ENCODE measurements at regions not wholly inside any gene's neighbourhood (a gene's known extent, or its start where the extent isn't known, plus 50 kb on each side); places are given as distances from the start of the nearest gene placed in this dataset.

DNA sequence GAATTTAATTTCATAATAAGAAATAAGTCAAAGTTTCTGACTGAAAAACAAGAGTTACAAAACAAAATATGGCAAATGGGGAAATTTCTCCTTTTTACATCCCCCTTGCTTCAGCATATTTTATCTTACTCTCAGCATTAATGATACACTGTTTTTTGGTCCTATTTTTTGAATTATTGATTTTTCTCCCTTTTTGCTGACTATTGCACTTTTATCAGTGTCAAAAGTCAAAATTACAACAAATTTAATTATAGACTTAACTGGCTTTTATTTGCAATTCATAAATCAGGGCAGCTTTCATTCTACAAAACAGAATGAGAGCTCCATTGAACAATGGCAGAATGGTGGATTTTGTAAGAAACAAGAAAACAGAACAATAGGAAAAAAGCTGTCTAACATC lies 901.9 kb downstream of the FAT4 start:
- Histone ChIP-seq H3K36me3 (ENCODE audit: control insufficient read depth in 2 of 2, insufficient read depth in 2 of 2, low read length in 1 of 2) (no peaks in the 10 kb centered on the region), H3K4me1 (ENCODE audit: control insufficient read depth in 2 of 2, insufficient read depth in 2 of 2, low read length in 2 of 2) (no peaks in the 10 kb centered on the region), H3K27ac (ENCODE audit: low read depth in 1 of 2, low read length in 1 of 2) (no peak overlapping the region), H3K27me3 (ENCODE audit: control insufficient read depth in 2 of 2, insufficient read depth in 1 of 2, low read length in 1 of 2) (no peaks in the 10 kb centered on the region), H3K4me3 (ENCODE audit: low read length in 2 of 2) (no peak overlapping the region), H3K9me3 (ENCODE audit: control insufficient read depth in 2 of 2, insufficient read depth in 1 of 2, low read length in 1 of 2) (no peaks in the 10 kb centered on the region)
- DNase-seq (ENCODE audit: low read depth in 6 of 9, low spot score in 9 of 9), result no peak

DNA sequence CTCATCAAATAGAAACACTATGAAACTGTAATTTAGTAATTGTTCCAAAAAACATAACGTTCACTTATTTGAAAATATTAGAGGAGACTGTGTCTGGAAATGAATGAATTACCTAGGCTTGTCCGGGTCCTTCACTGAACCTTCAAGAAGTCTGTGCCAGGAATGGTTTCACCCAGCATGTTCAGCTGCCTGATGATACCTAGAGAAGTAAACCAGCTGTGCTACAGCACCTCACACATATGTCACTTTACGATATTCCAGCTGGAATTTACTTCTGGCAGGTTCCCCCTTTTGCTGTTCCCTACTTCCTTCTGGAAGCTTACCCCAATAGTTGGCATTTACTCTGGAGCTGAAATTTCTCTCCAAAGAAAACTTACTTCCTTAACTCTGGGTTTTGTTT lies 906.5 kb downstream of the FAT4 start:
- Histone ChIP-seq H3K27ac (ENCODE audit: low read depth in 1 of 2, low read length in 1 of 2) (no peak overlapping the region), H3K36me3 (ENCODE audit: control insufficient read depth in 2 of 2, insufficient read depth in 2 of 2, low read length in 1 of 2) (no peaks in the 10 kb centered on the region), H3K9me3 (ENCODE audit: control insufficient read depth in 2 of 2, insufficient read depth in 1 of 2, low read length in 1 of 2) (no peaks in the 10 kb centered on the region), H3K4me3 (ENCODE audit: low read length in 2 of 2) (no peak overlapping the region), H3K4me1 (ENCODE audit: control insufficient read depth in 2 of 2, insufficient read depth in 2 of 2, low read length in 2 of 2) (no peaks in the 10 kb centered on the region), H3K27me3 (ENCODE audit: control insufficient read depth in 2 of 2, insufficient read depth in 1 of 2, low read length in 1 of 2) (no peaks in the 10 kb centered on the region)
- WGBS, result 92% methylated on average over 3 of the region's 3 CpGs
- DNase-seq (ENCODE audit: low read depth in 6 of 9, low spot score in 9 of 9), result no peak

DNA sequence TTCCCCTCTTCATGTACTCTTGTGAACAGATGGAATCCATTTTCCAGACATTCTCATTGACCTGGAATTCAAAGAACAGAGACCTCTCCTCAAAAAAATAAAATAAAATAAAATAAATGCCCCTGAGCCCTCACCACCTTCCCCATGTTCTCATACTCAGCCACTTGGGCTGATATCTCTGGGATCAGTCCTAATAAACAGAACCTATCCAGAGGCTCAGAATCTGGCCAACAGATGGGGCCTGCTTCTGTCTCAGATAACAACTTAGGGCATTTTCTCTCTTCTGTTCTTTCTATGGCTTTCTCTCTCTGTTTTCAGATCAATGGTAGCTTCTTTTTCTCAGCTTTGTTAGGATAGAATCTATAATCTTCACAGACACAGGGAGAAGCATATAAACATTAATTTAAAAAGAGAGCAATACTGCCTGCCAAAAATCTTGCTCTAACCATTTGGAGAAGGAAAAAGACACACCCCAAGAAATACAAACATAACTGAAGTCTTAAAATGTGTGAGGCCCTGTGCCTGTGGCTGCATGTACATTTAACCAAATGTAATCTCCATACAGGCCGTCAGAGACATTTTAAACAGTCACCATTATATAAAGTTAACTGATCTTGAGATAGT lies 907.1 kb downstream of the FAT4 start:
- Histone ChIP-seq H3K4me3 (ENCODE audit: low read length in 2 of 2) (no peak overlapping the region), H3K9me3 (ENCODE audit: control insufficient read depth in 2 of 2, insufficient read depth in 1 of 2, low read length in 1 of 2) (no peaks in the 10 kb centered on the region), H3K36me3 (ENCODE audit: control insufficient read depth in 2 of 2, insufficient read depth in 2 of 2, low read length in 1 of 2) (no peaks in the 10 kb centered on the region), H3K4me1 (ENCODE audit: control insufficient read depth in 2 of 2, insufficient read depth in 2 of 2, low read length in 2 of 2) (no peaks in the 10 kb centered on the region), H3K27ac (ENCODE audit: low read depth in 1 of 2, low read length in 1 of 2) (no peak overlapping the region), H3K27me3 (ENCODE audit: control insufficient read depth in 2 of 2, insufficient read depth in 1 of 2, low read length in 1 of 2) (no peaks in the 10 kb centered on the region)
- 89% methylated on average over 1 of the region's 1 CpG for WGBS
- DNase-seq (ENCODE audit: low read depth in 6 of 9, low spot score in 9 of 9), result no peak

DNA sequence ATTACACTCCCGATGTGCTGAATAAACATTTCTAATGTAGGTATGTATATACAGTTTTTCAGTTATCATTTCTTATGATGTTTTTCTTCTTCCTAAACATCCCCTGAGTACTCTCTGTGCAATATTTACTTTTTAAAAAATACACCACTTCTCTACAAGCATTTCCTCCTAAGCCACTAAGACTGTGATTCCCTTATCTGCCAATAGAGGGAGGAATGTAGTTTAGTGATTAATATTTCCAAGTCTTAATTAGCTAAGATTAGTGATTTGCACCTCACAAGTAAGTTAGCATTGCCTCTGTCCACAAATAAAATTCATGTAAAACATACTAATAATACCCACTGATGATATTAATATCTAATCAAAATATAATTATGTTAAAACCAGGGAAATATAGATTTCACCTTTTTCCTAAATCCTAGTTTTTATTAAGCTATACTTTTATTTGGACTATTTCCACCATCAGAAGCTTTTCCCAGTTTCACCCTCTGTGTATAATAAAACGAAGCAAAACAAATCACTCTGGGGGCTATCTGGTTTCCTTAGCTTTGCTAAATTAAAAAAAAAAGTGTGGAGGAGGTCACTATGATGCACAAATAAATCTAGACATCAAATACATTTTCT lies 909.1 kb downstream of the FAT4 start:
- H3K36me3 ChIP-seq (ENCODE audit: control insufficient read depth in 2 of 2, insufficient read depth in 2 of 2, low read length in 1 of 2), result no peaks in the 10 kb centered on the region
- H3K4me3 ChIP-seq (ENCODE audit: low read length in 2 of 2), result no peak overlapping the region
- no peaks in the 10 kb centered on the region for H3K27me3 ChIP-seq (ENCODE audit: control insufficient read depth in 2 of 2, insufficient read depth in 1 of 2, low read length in 1 of 2)
- no peak overlapping the region for H3K27ac ChIP-seq (ENCODE audit: low read depth in 1 of 2, low read length in 1 of 2)
- H3K4me1 ChIP-seq (ENCODE audit: control insufficient read depth in 2 of 2, insufficient read depth in 2 of 2, low read length in 2 of 2), result no peaks in the 10 kb centered on the region
- WGBS, result 65% methylated on average over 2 of the region's 2 CpGs
- H3K9me3 ChIP-seq (ENCODE audit: control insufficient read depth in 2 of 2, insufficient read depth in 1 of 2, low read length in 1 of 2), result no peaks in the 10 kb centered on the region
- no peak for DNase-seq (ENCODE audit: low read depth in 6 of 9, low spot score in 9 of 9)

DNA sequence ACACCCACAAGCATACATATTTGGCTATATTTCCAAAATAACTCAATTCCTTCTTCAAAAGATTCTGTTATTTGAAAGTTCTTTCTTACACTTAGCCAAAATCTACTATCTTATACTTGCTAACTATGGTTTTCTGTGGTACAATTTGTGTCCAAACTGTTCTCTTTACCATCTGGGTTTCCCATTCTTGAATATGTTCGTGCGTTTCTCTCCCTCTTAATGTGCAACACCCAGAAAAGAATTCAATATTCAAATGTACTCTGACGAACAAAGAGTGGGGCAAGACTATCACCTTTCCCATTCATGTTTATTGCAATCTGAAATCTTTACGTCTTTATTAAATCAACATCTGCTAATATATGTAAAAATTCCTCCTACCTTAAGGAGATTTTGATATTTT lies 912.7 kb downstream of the FAT4 start:
- no peaks in the 10 kb centered on the region for H3K4me1 ChIP-seq (ENCODE audit: control insufficient read depth in 2 of 2, insufficient read depth in 2 of 2, low read length in 2 of 2)
- no peaks in the 10 kb centered on the region for H3K36me3 ChIP-seq (ENCODE audit: control insufficient read depth in 2 of 2, insufficient read depth in 2 of 2, low read length in 1 of 2)
- H3K27ac ChIP-seq (ENCODE audit: low read depth in 1 of 2, low read length in 1 of 2), result no peak overlapping the region
- H3K9me3 ChIP-seq (ENCODE audit: control insufficient read depth in 2 of 2, insufficient read depth in 1 of 2, low read length in 1 of 2), result no peaks in the 10 kb centered on the region
- no peak for DNase-seq (ENCODE audit: low read depth in 6 of 9, low spot score in 9 of 9)
- WGBS, result 94% methylated on average over 4 of the region's 4 CpGs
- H3K27me3 ChIP-seq (ENCODE audit: control insufficient read depth in 2 of 2, insufficient read depth in 1 of 2, low read length in 1 of 2), result no peaks in the 10 kb centered on the region
- no peak overlapping the region for H3K4me3 ChIP-seq (ENCODE audit: low read length in 2 of 2)

DNA sequence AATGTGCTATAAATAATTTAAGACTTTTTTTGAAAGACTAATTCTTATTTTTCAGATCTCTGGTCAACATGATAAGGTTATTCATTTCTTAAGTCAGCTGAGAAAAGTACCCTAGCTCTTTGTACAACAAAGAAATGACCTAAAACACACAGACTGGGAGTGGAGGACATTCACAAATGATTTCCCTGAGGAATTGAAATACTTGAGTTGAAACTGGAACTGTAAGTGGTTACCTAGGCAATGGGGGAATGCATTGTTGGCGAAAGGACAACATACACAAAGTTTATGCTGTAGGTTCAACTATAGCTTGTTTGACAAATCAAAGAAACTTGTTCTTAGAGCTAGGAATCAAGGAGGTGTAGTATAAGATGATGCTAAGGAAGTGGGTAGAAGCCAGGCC lies 915.5 kb downstream of the FAT4 start:
- no peaks in the 10 kb centered on the region for H3K4me1 ChIP-seq (ENCODE audit: control insufficient read depth in 2 of 2, insufficient read depth in 2 of 2, low read length in 2 of 2)
- no peaks in the 10 kb centered on the region for H3K9me3 ChIP-seq (ENCODE audit: control insufficient read depth in 2 of 2, insufficient read depth in 1 of 2, low read length in 1 of 2)
- no peaks in the 10 kb centered on the region for H3K27me3 ChIP-seq (ENCODE audit: control insufficient read depth in 2 of 2, insufficient read depth in 1 of 2, low read length in 1 of 2)
- 91% methylated on average over 1 of the region's 1 CpG for WGBS
- no peak overlapping the region for H3K27ac ChIP-seq (ENCODE audit: low read depth in 1 of 2, low read length in 1 of 2)
- no peaks in the 10 kb centered on the region for H3K36me3 ChIP-seq (ENCODE audit: control insufficient read depth in 2 of 2, insufficient read depth in 2 of 2, low read length in 1 of 2)
- no peak overlapping the region for H3K4me3 ChIP-seq (ENCODE audit: low read length in 2 of 2)
- no peak for DNase-seq (ENCODE audit: low read depth in 6 of 9, low spot score in 9 of 9)

DNA sequence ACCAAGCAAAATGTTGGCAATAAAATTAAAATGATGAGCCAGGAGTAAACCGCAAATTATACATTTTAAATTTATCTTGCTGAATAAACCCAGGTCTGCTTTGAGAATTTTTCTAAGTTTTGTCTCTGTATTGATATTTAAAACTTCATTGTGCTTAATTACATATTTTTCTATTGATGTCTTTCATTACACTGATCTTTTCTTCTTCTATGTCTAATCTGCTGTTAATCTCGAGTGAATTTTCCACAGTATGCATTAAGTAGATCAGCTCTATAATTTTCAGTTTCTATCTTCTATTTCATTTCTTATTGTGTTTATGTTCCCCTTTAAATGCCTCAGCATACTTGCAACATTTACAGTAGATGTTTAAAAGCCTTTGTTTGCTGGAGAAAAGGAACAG lies 918.7 kb downstream of the FAT4 start:
- 94% methylated on average over 2 of the region's 2 CpGs for WGBS
- Histone ChIP-seq H3K36me3 (ENCODE audit: control insufficient read depth in 2 of 2, insufficient read depth in 2 of 2, low read length in 1 of 2) (no peaks in the 10 kb centered on the region), H3K9me3 (ENCODE audit: control insufficient read depth in 2 of 2, insufficient read depth in 1 of 2, low read length in 1 of 2) (no peaks in the 10 kb centered on the region), H3K4me3 (ENCODE audit: low read length in 2 of 2) (no peak overlapping the region), H3K4me1 (ENCODE audit: control insufficient read depth in 2 of 2, insufficient read depth in 2 of 2, low read length in 2 of 2) (no peaks in the 10 kb centered on the region), H3K27me3 (ENCODE audit: control insufficient read depth in 2 of 2, insufficient read depth in 1 of 2, low read length in 1 of 2) (no peaks in the 10 kb centered on the region), H3K27ac (ENCODE audit: low read depth in 1 of 2, low read length in 1 of 2) (no peak overlapping the region)
- no peak for DNase-seq (ENCODE audit: low read depth in 6 of 9, low spot score in 9 of 9)

DNA sequence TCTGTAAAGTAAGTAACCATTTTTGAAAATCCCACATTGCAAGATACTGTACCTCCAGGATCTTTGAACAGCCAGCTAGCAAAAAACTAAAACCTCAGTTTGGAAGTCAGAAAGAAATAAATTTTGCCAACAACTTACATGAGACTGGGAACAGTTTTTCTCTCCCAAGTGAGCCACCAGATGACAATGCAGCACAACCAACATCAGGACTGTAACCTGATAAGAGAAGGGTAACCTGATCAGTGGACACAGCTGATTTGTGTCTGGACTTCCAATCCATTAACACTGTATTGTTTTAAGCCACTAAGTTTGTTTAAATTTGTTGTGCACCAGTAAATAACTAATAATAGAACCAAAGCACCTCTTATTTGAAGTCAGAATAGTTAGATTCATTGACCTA lies 923.3 kb downstream of the FAT4 start:
- H3K36me3 ChIP-seq (ENCODE audit: control insufficient read depth in 2 of 2, insufficient read depth in 2 of 2, low read length in 1 of 2), result no peaks in the 10 kb centered on the region
- no peaks in the 10 kb centered on the region for H3K4me1 ChIP-seq (ENCODE audit: control insufficient read depth in 2 of 2, insufficient read depth in 2 of 2, low read length in 2 of 2)
- H3K9me3 ChIP-seq (ENCODE audit: control insufficient read depth in 2 of 2, insufficient read depth in 1 of 2, low read length in 1 of 2), result no peaks in the 10 kb centered on the region
- H3K27ac ChIP-seq (ENCODE audit: low read depth in 1 of 2, low read length in 1 of 2), result no peak overlapping the region
- no peak for DNase-seq (ENCODE audit: low read depth in 6 of 9, low spot score in 9 of 9)
- no peak overlapping the region for H3K4me3 ChIP-seq (ENCODE audit: low read length in 2 of 2)
- H3K27me3 ChIP-seq (ENCODE audit: control insufficient read depth in 2 of 2, insufficient read depth in 1 of 2, low read length in 1 of 2), result no peaks in the 10 kb centered on the region

DNA sequence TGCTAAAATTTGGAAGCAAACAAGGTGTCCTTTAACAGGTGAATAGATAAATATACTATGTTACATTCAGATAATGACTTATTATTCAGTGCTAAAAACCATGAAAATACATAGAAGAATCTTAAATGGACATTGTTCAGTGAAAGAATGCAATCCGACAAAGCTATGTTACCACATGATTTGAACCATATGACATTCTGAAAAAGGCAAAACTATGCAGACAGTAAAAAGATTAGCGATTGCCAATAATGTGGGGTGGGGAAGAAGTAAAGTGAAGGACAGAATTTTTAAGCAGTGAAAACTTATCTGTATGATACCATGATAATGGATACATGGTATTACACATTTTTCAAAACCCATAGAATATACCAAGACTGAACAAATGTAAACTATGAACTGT lies 926.9 kb downstream of the FAT4 start:
- Histone ChIP-seq H3K27ac (ENCODE audit: low read depth in 1 of 2, low read length in 1 of 2) (no peak overlapping the region), H3K4me3 (ENCODE audit: low read length in 2 of 2) (no peak overlapping the region), H3K4me1 (ENCODE audit: control insufficient read depth in 2 of 2, insufficient read depth in 2 of 2, low read length in 2 of 2) (no peaks in the 10 kb centered on the region), H3K36me3 (ENCODE audit: control insufficient read depth in 2 of 2, insufficient read depth in 2 of 2, low read length in 1 of 2) (no peaks in the 10 kb centered on the region), H3K9me3 (ENCODE audit: control insufficient read depth in 2 of 2, insufficient read depth in 1 of 2, low read length in 1 of 2) (no peaks in the 10 kb centered on the region), H3K27me3 (ENCODE audit: control insufficient read depth in 2 of 2, insufficient read depth in 1 of 2, low read length in 1 of 2) (no peaks in the 10 kb centered on the region)
- DNase-seq (ENCODE audit: low read depth in 6 of 9, low spot score in 9 of 9), result no peak
- WGBS, result 94% methylated on average over 2 of the region's 2 CpGs
